Tibial nerve (tissue), 4 donors: ENCODE measurements at regions not wholly inside any gene's neighbourhood (a gene's known extent, or its start where the extent isn't known, plus 50 kb on each side); places are given as distances from the start of the nearest gene placed in this dataset.

Source experiments
- DNase-seq, 2 donors: peaks; one replicate each; pipeline ENCODE4 v3.0.0-alpha.2; 2019; ENCODE audit warnings: low spot score in 2 of 2
- H3K27ac ChIP-seq, 4 donors: fragments of 200-600 bp; sonication (generic) in 3 of 4; one replicate each; pipeline ENCODE4 v1.5.1; 2017 to 2019; ENCODE audit warnings: mild to moderate bottlenecking in 1 of 4
- H3K27me3 ChIP-seq, 2 donors: fragments of 200-600 bp; sonication (generic) in 1 of 2; one replicate each; pipeline versions ENCODE4 v1.5.1 to v1.6.0; 2017 to 2019
- H3K36me3 ChIP-seq, 3 donors: fragments of 200-600 bp; sonication (generic); one replicate each; pipeline ENCODE4 v1.5.1; 2018 to 2019
- H3K4me1 ChIP-seq, 4 donors: fragments of 200-600 bp; sonication (generic) in 3 of 4; one replicate each; pipeline ENCODE4 v1.5.1; 2017 to 2019
- H3K4me3 ChIP-seq, 4 donors: fragments of 200-600 bp; sonication (generic) in 3 of 4; one replicate each; pipeline ENCODE4 v1.5.1; 2017 to 2019; ENCODE audit warnings: mild to moderate bottlenecking in 1 of 4, moderate library complexity in 1 of 4
- H3K9me3 ChIP-seq, 4 donors: fragments of 200-600 bp; sonication (generic) in 3 of 4; one replicate each; pipeline ENCODE4 v1.5.1; 2017 to 2019
- EP300 ChIP-seq, 2 donors: sonication (generic); formaldehyde crosslinking; IDR thresholded peaks; one replicate each; pipeline ENCODE4 v1.6.1; 2017; ENCODE audit warnings: antibody characterized with exemption in 2 of 2, mild to moderate bottlenecking in 1 of 2
- POLR2A ChIP-seq, 2 donors: fragments of 450-650 bp; IDR thresholded peaks; one replicate each; pipeline ENCODE4 v1.6.1; 2017; ENCODE audit warnings: antibody characterized with exemption in 2 of 2, mild to moderate bottlenecking in 2 of 2, moderate library complexity in 2 of 2
- WGBS, 2 donors: methylation state at CpG; one replicate each; pipeline ENCODE4 v1.1.5; 2018; 5-methylcytosine and 5-hydroxymethylcytosine counted together
- TF ChIP-seq, protein P1 (sequence below), 5 experiments: fragments of 200-600 bp in 3 of 5; fragments of 450-650 bp in 2 of 5; sonication (generic) in 3 of 5; IDR thresholded peaks; one replicate each; pipeline ENCODE4 v1.5.1; 2016 to 2019; ENCODE audit warnings: antibody characterized with exemption in 5 of 5, mild to moderate bottlenecking in 3 of 5, moderate library complexity in 2 of 5

DNA sequence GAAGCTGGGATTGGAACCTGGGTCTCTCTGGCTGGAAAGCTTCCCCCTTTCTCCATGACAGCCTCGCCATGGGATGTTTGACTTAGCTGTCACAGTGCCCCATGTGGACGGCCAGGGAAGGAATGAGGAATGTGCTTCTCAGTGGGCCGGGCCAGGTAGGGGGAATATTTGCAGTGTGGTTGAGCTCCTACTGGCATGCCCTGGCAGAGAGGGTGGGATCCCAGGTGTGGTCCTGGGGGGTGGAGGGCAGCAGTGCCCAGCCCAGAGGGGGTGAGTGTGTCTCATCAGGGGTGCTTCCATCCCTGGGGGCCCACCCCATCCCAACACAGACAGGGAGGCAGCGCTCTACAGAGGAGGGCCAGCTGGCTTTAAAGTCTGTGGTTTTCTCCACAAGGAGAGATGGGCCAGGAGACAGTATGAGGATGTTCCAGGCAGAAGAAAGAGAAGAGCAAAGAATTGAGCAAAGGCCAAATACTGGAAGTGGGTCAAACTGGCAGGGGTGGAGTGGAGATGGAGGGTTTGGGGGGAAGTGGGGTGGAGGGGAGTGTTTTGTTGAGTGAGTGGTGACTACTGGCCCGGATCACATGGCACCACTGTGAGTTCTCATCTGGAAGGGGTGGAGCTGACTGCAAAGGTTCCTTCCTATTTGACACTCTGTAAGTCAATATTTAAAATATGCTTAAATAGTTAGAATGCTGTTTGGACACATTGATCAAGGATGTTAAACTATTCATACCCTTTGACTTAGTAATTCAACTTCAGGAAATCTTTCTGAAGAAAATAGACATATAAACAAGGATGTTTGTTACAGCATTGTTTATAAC lies 94.0 kb downstream of the MYCN start:
- Histone ChIP-seq H3K4me1 (no peaks in the 10 kb centered on the region), H3K9me3 (no peaks in the 10 kb centered on the region), H3K27ac (no peak overlapping the region), H3K27me3 (no peaks in the 10 kb centered on the region), H3K4me3 (no peak overlapping the region), H3K36me3 (no peaks in the 10 kb centered on the region)
- TF ChIP-seq POLR2A (IDR thresholded peaks at IDR 0.05) (no peak), EP300 (IDR thresholded peaks at IDR 0.05) (no peak)
- TF ChIP-seq, protein P1, sequence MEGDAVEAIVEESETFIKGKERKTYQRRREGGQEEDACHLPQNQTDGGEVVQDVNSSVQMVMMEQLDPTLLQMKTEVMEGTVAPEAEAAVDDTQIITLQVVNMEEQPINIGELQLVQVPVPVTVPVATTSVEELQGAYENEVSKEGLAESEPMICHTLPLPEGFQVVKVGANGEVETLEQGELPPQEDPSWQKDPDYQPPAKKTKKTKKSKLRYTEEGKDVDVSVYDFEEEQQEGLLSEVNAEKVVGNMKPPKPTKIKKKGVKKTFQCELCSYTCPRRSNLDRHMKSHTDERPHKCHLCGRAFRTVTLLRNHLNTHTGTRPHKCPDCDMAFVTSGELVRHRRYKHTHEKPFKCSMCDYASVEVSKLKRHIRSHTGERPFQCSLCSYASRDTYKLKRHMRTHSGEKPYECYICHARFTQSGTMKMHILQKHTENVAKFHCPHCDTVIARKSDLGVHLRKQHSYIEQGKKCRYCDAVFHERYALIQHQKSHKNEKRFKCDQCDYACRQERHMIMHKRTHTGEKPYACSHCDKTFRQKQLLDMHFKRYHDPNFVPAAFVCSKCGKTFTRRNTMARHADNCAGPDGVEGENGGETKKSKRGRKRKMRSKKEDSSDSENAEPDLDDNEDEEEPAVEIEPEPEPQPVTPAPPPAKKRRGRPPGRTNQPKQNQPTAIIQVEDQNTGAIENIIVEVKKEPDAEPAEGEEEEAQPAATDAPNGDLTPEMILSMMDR (IDR thresholded peaks at IDR 0.05), result no peak
- no peak for DNase-seq
- 75 to 82% methylated on average over 2 to 5 of the region's 5 CpGs for WGBS, 2 donors

DNA sequence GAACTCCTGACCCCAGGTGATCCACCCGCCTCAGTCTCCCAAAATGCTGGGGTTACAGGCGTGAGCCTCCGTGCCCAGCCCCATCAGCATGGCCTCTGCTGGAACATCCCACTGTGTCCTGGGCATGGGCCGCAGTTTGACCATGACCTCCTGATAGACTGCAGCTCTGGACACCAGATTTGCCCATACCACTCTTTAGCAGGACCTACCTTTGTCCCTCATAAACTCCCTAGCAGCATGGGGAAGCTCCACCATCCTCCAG lies 92.6 kb downstream of the MYCN start:
- Histone ChIP-seq H3K4me1 (no peaks in the 10 kb centered on the region), H3K27ac (no peak overlapping the region), H3K36me3 (no peaks in the 10 kb centered on the region), H3K9me3 (no peaks in the 10 kb centered on the region), H3K4me3 (no peak overlapping the region), H3K27me3 (no peaks in the 10 kb centered on the region)
- no peak for TF ChIP-seq POLR2A (IDR thresholded peaks at IDR 0.05)
- TF ChIP-seq EP300 (IDR thresholded peaks at IDR 0.05), result no peak
- TF ChIP-seq, protein P1 (IDR thresholded peaks at IDR 0.05), result no peak
- 94 to 98% methylated on average over 4 of the region's 4 CpGs for WGBS, 2 donors
- no peak for DNase-seq

DNA sequence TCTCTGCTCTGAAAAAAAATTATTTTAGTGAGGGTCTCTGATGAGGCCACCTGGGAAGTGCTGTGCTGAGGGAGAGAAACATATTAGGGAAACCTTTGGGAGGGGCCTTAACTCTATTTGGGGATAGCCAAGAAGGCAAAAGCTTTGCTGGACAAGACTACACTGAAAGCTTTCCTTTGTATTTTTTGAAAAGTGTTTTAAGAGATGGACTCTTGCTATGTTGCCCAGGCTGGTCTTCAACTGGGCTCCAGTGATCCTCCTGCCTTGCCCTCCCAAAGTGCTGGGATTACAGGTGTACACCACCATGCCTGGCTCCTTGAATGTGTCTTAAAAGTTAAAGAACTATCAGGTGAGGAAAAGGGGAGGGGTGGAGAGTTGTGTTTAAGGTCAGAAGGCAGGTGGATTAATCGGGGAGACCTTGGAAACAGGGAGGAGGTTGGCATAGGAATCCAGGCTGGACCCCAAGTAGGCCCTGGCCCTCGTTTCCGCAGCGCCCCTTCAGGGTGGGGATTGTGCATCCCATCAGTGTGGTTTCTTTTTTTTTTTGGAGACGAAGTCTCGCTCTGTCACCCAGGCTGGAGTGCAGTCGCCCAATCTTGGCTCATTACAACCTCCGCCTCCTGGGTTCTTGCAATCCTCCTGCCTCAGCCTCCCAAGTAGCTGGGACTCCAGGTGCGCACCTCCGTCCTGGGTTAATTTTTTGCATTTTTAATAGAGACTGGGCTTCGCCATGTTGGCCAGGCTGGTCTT lies 92.1 kb downstream of the MYCN start:
- H3K4me1 ChIP-seq, result no peaks in the 10 kb centered on the region
- no peaks in the 10 kb centered on the region for H3K27me3 ChIP-seq
- no peaks in the 10 kb centered on the region for H3K9me3 ChIP-seq
- 91 to 97% methylated on average over 11 of the region's 11 CpGs for WGBS, 2 donors
- TF ChIP-seq, protein P1 (IDR thresholded peaks at IDR 0.05), result no peak
- TF ChIP-seq EP300 (IDR thresholded peaks at IDR 0.05) (no peak), POLR2A (IDR thresholded peaks at IDR 0.05) (no peak)
- H3K36me3 ChIP-seq, result no peaks in the 10 kb centered on the region
- no peak for DNase-seq
- no peak overlapping the region for H3K4me3 ChIP-seq
- H3K27ac ChIP-seq, result no peak overlapping the region

DNA sequence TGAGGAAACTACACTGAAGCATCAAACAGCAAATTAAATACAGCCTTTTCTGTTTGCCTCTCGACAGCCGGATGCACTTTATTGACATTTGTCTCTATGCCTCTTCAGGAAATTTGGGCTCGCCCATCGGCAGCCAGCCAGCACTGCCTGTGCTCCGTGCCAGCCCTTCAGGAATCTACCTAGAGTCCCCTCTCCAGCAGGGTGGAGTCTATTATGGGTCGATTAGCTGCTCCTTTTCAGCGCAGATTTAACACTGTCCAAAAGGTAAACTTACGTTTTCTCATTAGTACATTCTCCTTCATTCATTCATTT lies 91.5 kb downstream of the MYCN start:
- Histone ChIP-seq H3K36me3 (no peaks in the 10 kb centered on the region), H3K27ac (no peak overlapping the region), H3K27me3 (no peaks in the 10 kb centered on the region), H3K4me1 (no peaks in the 10 kb centered on the region), H3K4me3 (no peak overlapping the region), H3K9me3 (no peaks in the 10 kb centered on the region)
- no peak for DNase-seq
- 60 to 65% methylated on average over 8 of the region's 8 CpGs for WGBS, 2 donors
- TF ChIP-seq POLR2A (IDR thresholded peaks at IDR 0.05) (no peak), EP300 (IDR thresholded peaks at IDR 0.05) (no peak)
- TF ChIP-seq, protein P1 (IDR thresholded peaks at IDR 0.05), result no peak

DNA sequence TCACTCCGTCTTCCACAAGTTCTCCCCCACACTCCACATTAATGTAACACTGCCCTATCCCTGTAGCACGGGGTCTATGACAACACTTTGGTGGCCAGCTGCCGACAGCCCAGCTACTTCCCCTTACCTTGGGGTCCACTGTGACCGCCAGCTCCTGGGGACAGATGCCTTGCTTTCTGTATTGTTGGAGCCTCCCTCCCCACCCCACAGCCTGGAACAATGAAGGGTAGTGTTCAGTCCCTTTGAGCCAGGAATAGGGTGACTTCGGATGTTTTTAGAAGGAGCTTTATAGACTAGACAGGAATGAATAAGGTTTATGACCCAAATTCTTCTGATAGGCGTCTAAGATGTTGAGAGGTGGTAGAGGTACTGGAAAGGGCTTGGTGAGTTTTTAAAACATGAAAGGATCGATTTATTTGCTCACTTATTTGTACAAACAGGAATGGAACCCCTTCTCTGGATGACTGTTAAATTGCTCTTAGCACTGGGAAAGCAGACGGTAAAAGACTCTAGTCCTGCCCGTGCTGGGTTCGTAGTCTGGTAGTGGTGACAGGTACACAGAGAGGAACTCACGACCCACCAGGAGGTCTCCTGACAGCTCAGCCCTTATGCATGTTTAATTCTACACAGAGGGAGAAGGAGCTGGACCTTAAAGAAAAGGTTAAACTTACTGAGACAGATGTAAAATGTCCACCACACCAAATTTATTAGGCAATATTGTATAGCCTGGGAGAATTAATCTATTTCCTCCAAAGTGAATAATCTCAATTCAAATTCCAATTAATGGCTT lies 90.9 kb downstream of the MYCN start:
- TF ChIP-seq EP300 (IDR thresholded peaks at IDR 0.05) (no peak), POLR2A (IDR thresholded peaks at IDR 0.05) (no peak)
- TF ChIP-seq, protein P1 (IDR thresholded peaks at IDR 0.05), result no peak
- H3K27me3 ChIP-seq, result no peaks in the 10 kb centered on the region
- H3K36me3 ChIP-seq, result no peaks in the 10 kb centered on the region
- H3K4me3 ChIP-seq, result no peak overlapping the region
- 62 to 67% methylated on average over 11 of the region's 11 CpGs for WGBS, 2 donors
- no peak for DNase-seq
- H3K9me3 ChIP-seq, result no peaks in the 10 kb centered on the region
- H3K4me1 ChIP-seq, result no peaks in the 10 kb centered on the region
- no peak overlapping the region for H3K27ac ChIP-seq
